Mesodermal cell (in vitro differentiated cells): ENCODE measurements at regions not wholly inside any gene's neighbourhood (a gene's known extent, or its start where the extent isn't known, plus 50 kb on each side); places are given as distances from the start of the nearest gene placed in this dataset.
"Not testable (repeated sequence)": the region's sequence is repeated elsewhere in the genome, so short reads cannot be mapped to it uniquely, and the experiment has no call there.

ENCODE experiments used
- H3K27ac ChIP-seq: 2 replicates; pipeline ENCODE4 v1.7.0; 2013; ENCODE audit warnings: mild to moderate bottlenecking, low read depth, low read length, moderate library complexity; ENCODE audit not compliant: severe bottlenecking
- H3K36me3 ChIP-seq: 2 replicates; pipeline ENCODE4 v1.7.1; 2013; ENCODE audit warnings: mild to moderate bottlenecking, low read length, moderate library complexity; ENCODE audit not compliant: control insufficient read depth, insufficient read depth
- H3K4me1 ChIP-seq: one replicate; pipeline ENCODE4 v1.7.1; 2013; ENCODE audit warnings: mild to moderate bottlenecking, low read length; ENCODE audit not compliant: insufficient read depth, control insufficient read depth, poor library complexity, severe bottlenecking
- H3K4me3 ChIP-seq: 2 replicates; pipeline ENCODE4 v1.7.0; 2013; ENCODE audit warnings: low read length, control low read depth, mild to moderate bottlenecking; ENCODE audit not compliant: insufficient read depth, poor library complexity, severe bottlenecking; ENCODE audit errors: extremely low read depth
- H3K9me3 ChIP-seq: 2 replicates; pipeline ENCODE4 v1.7.1; 2013; ENCODE audit warnings: mild to moderate bottlenecking, low read length, moderate library complexity; ENCODE audit not compliant: control insufficient read depth
- whole genome bisulfite sequencing, 2 experiments: methylation state at CpG; one replicate each; pipeline ENCODE4 v1.1.5; 2013; ENCODE audit warnings: missing lambda C conversion rate in 2 of 2; ENCODE audit not compliant: insufficient coverage in 2 of 2; 5-methylcytosine and 5-hydroxymethylcytosine counted together

DNA sequence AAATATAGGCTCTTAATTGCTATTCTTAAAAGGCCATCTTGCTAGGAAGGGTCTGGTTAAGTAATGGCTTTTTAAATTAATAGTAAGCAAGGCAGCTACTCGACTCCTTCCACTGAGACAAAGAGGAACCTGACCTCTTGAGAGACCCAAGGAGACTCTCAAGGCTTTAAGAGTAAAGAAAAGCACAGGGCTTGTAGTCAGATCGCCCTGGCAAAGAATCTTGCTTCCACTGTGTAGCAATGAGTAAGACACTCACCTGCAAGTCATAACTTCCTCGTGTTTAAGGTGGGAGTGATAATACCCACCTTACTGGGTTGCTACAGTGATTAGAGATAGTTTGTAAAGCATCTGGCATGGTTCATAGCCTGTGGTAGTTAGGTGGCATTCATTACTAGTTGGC, 274.5 kb downstream of the TSN start:
- no peak overlapping the region for H3K27ac ChIP-seq
- H3K36me3 ChIP-seq, result no peaks in the 10 kb centered on the region
- H3K4me1 ChIP-seq, result peaks cover 5% of the 10 kb centered on the region
- WGBS, 2 experiments, result 93 to 94% methylated on average over 3 of the region's 3 CpGs
- no peak overlapping the region for H3K4me3 ChIP-seq
- H3K9me3 ChIP-seq, result no peaks in the 10 kb centered on the region

GRCh38 chr2:122031544-122032263, 276.3 kb downstream of the TSN start:
- no peak overlapping the region for H3K4me3 ChIP-seq
- no peaks in the 10 kb centered on the region for H3K36me3 ChIP-seq
- H3K4me1 ChIP-seq, result peaks cover 5% of the 10 kb centered on the region
- no peaks in the 10 kb centered on the region for H3K9me3 ChIP-seq
- no peak overlapping the region for H3K27ac ChIP-seq
- WGBS, 2 experiments, result 68 to 76% methylated on average over 8 to 10 of the region's 10 CpGs

- Histone ChIP-seq H3K4me1 (peaks cover 5% of the 10 kb centered on the region), H3K9me3 (no peaks in the 10 kb centered on the region), H3K4me3 (no peak overlapping the region), H3K27ac (no peak overlapping the region), H3K36me3 (no peaks in the 10 kb centered on the region)
- WGBS, 2 experiments, result 85 to 89% methylated on average over 5 to 6 of the region's 6 CpGs
Observed at GRCh38 chr2:122032264-122032645, 276.8 kb downstream of the TSN start.

GRCh38 chr2:122033778-122034177, 278.3 kb downstream of the TSN start:
- no peaks in the 10 kb centered on the region for H3K36me3 ChIP-seq
- WGBS, 2 experiments, result 89 to 100% methylated on average over 1 of the region's 3 CpGs
- no peak overlapping the region for H3K4me3 ChIP-seq
- no peaks in the 10 kb centered on the region for H3K9me3 ChIP-seq
- no peak overlapping the region for H3K27ac ChIP-seq
- H3K4me1 ChIP-seq, result no peaks in the 10 kb centered on the region

DNA sequence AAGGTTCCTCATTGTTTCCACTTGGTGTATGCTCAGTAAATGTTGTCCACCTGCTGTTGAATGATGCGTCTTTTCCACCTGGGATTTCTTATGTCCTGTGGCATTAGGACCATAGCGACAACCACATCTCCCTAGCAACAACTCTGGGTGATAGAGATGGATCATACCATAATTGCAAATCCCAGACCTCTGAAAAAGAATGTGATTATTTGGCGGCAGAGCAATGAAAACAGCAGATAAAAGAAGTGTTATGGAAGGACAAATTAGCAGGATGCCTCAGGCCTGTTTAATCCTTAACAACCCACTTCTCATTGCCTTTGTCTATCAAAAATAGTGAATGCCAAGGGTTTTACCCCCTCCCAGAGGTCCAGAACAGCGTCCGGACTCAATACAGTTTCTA, 278.9 kb downstream of the TSN start:
- H3K9me3 ChIP-seq, result no peaks in the 10 kb centered on the region
- H3K4me3 ChIP-seq, result no peak overlapping the region
- H3K36me3 ChIP-seq, result no peaks in the 10 kb centered on the region
- H3K27ac ChIP-seq, result no peak overlapping the region
- 100% methylated on average over 1 to 2 of the region's 5 CpGs for WGBS, 2 experiments
- no peaks in the 10 kb centered on the region for H3K4me1 ChIP-seq

GRCh38 chr2:122034777-122035176, 279.3 kb downstream of the TSN start:
- Histone ChIP-seq H3K4me1 (no peaks in the 10 kb centered on the region), H3K27ac (no peak overlapping the region), H3K36me3 (no peaks in the 10 kb centered on the region), H3K4me3 (no peak overlapping the region), H3K9me3 (peaks cover 2% of the 10 kb centered on the region)
- 39 to 44% methylated on average over 2 of the region's 4 CpGs for WGBS, 2 experiments

GRCh38 chr2:122038816-122039215, 283.4 kb downstream of the TSN start:
- H3K27ac ChIP-seq, H3K9me3 ChIP-seq, H3K4me1 ChIP-seq, H3K4me3 ChIP-seq, H3K36me3 ChIP-seq: not testable (repeated sequence)
- 73 to 100% methylated on average over 2 of the region's 4 CpGs for WGBS, 2 experiments

GRCh38 chr2:122041455-122041854, 286.0 kb downstream of the TSN start:
- Histone ChIP-seq H3K4me1 (no peaks in the 10 kb centered on the region), H3K9me3 (peaks cover 9% of the 10 kb centered on the region), H3K36me3 (no peaks in the 10 kb centered on the region), H3K27ac (no peak overlapping the region), H3K4me3 (no peak overlapping the region)
- 93 to 96% methylated on average over 5 of the region's 5 CpGs for WGBS, 2 experiments

DNA sequence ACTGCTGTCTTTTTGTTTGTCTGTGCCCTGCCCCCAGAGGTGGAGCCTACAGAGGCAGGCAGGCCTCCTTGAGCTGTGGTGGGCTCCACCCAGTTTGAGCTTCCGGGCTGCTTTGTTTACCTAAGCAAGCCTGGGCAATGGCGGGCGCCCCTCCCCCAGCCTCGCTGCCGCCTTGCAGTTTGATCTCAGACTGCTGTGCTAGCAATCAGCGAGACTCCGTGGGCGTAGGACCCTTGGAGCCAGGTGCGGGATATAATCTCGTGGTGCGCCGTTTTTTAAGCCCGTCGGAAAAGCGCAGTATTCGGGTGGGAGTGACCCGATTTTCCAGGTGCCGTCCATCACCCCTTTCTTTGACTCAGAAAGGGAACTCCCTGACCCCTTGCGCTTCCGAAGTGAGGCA, 296.2 kb downstream of the TSN start:
- H3K27ac ChIP-seq, H3K4me1 ChIP-seq, H3K4me3 ChIP-seq, H3K36me3 ChIP-seq, H3K9me3 ChIP-seq: not testable (repeated sequence)
- WGBS, 2 experiments, result 88 to 89% methylated on average over 2 to 4 of the region's 20 CpGs

DNA sequence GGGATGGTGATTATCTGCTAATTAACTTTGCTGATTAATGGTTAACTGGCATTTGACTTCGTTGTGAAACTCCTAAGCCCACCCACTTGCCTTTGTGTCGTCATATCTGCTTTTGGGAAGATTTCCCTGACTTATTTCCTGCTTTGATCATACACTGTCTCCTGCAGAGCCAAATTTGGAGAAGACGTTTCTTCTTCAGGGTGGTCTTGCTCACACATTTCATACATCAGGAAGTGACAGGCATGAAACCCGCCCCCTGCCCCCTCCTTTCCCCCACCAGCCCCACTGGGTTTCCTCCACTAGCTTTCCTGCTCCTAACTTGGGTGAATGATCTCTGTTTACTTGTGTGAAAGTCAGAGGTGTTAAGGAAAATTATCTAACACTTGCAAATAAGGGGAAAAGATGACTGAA, 300.1 kb downstream of the TSN start:
- Histone ChIP-seq H3K36me3 (no peaks in the 10 kb centered on the region), H3K9me3 (no peaks in the 10 kb centered on the region), H3K4me1 (no peaks in the 10 kb centered on the region), H3K4me3 (no peak overlapping the region), H3K27ac (no peak overlapping the region)
- 7 to 24% methylated on average over 2 of the region's 4 CpGs for WGBS, 2 experiments

- no peak overlapping the region for H3K27ac ChIP-seq
- H3K9me3 ChIP-seq, result no peaks in the 10 kb centered on the region
- H3K36me3 ChIP-seq, result no peaks in the 10 kb centered on the region
- no CpG with 5 or more reads among the region's 2 CpGs for WGBS, 2 experiments
- H3K4me1 ChIP-seq, result no peaks in the 10 kb centered on the region
- H3K4me3 ChIP-seq, result no peak overlapping the region
Observed at GRCh38 chr2:122056853-122057252, 301.4 kb downstream of the TSN start.
